CD4-positive, alpha-beta T cell treated with Interleukin-21 for 1 hour (primary cell): ENCODE measurements at regions not wholly inside any gene's neighbourhood (a gene's known extent, or its start where the extent isn't known, plus 50 kb on each side); places are given as distances from the start of the nearest gene placed in this dataset.

ENCODE experiments used
- DNase-seq: peaks from one replicate; pipeline ENCODE4 v3.0.0-alpha.2; 2020

GRCh38 chr4:180564026-180564425 lies 1679.2 kb upstream of the TENM3 start:
- DNase-seq, result no peak

DNA sequence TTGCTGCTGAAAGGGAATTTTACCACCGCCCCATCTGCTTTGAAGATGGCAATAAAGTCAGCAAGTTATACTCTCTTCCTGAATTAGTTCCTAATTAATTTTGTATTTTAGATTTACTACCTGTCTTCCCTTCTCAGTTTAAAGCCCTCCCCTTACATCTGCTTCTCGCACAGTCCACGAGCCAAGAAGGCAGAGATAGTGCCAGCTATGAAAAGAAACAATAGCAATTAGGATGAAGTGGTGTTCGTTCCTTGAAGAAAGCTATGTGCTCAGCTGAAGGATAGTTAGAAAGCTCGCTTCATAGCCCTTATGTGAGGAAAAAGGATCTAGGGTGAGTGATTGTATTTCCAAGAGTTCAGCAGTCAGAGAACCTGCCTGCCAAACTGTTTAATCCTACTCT lies 1678.8 kb upstream of the TENM3 start:
- no peak for DNase-seq

- no peak for DNase-seq
These were observed 1677.3 kb upstream of the TENM3 start for GRCh38 chr4:180565856-180566431.

DNA sequence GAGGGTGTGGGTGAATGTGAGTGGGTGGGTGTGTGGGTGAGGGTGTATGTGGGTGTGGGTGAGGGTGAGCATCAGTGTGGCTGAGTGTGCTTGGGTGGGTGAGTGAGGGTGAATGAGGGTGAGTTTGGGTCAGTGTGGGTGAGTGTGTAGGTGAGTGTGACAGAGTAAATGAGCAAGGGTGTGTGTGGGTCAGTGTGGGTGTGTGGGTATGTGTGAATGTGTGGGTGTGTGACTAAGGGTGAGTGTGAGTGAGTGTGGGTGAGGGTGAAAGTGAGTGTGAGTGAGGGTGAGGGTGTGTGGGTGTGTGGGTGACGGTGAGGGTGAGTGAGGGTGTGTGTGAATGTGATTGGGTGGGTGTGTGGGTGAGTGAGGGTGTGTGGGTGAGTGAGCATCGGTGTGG lies 1676.7 kb upstream of the TENM3 start:
- no peak for DNase-seq

DNA sequence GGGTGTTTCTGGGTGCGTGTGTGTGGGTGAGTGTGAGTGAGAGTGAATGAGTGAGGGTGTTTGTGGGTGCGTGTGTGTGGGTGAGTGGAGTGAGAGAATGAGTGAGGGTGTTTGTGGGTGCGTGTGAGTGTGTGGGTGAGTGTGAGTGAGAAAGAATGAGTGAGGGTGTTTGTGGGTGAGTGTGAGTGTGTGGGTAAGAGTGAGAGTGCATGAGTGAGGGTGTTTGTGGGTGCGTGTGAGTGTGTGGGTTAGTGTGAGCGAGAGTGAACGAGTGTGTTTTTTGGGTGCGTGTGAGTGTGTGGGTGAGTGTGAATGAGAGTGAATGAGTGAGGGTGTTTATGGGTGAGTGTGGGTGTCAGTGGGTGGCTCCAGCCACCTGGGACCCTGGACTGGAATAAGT lies 1676.1 kb upstream of the TENM3 start:
- no peak for DNase-seq

- no peak for DNase-seq
These were observed 1671.6 kb upstream of the TENM3 start for GRCh38 chr4:180571516-180572055.

DNA sequence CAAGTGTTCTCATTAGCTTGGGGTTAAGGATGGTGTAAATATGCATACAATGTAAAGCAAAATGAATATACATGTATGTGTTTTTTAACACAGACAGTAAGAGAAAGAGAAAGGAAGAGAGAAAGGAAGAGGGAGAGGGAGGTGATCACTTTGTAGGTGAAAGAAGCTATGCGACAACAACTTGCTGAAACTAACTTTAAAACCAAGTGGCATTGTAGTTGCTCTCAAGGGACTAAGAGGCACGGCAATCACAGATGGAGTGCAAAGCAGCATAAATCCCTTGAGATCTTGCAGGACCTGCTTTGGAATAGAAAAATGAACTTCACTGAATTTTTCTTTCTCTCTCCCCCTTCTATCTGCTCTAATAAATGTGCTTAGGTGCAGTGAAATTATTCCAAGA lies 1665.0 kb upstream of the TENM3 start:
- no peak for DNase-seq

DNA sequence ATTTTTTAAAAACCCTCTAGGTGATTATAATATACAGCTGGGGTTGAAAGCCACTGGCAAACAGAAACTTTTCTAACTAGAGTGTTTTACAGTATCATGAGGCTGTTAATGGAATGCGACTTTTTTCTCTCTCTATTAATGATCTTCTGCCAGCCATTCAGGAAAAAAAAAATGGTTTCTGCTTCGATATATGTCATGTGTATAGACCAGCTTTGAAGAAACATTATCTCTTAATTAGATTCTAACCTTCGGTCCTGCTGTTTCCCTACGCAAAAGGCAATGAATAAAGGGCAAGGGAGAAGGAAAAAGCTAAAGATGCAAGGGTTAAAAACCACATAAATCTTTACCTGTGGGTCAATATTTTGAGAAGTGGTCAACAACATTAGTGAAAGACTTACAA lies 1662.1 kb upstream of the TENM3 start:
- no peak for DNase-seq

DNA sequence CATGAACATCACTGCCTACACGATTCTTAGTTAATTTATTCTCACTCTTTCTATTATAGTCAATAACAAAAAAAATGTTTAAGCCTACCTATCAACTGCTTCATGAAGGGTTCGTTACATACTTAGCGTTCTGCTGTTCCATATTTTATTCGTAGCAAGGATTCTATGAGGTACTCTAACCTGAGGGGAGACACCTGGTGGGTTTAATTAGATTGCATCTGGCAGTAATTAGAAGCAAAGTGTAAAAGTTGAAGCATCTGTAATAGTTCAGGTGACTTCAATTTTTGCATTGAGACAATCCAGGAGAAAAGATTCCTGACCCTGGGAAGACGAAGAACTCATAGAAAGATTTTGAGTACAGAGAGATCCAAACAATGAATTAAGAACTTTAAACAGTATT lies 1655.8 kb upstream of the TENM3 start:
- no peak for DNase-seq

GRCh38 chr4:180589575-180589974 lies 1653.6 kb upstream of the TENM3 start:
- no peak for DNase-seq

GRCh38 chr4:180596888-180597483 lies 1646.2 kb upstream of the TENM3 start:
- DNase-seq, result no peak

DNA sequence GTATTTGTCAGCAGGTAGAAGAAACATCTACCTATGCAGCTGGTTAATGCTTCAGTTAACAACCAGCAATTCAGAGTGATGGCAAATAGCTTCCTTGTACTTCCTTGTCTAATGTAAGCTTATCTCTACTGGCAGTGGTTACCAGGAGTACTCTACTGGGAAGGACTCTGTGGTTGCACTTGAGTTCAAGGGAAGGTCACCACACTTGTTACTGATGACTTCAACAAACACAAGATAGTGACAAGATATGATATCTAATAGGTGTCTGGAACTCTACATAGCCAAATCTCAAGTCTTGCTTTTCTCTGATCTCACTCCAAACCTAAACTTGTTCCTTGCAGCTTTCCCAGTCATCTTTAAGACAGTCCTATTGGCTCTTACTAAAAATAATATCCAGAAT lies 1644.9 kb upstream of the TENM3 start:
- DNase-seq, result no peak

- no peak for DNase-seq
These were observed 1639.4 kb upstream of the TENM3 start for GRCh38 chr4:180603791-180604190.

- DNase-seq, result no peak
These were observed 1632.9 kb upstream of the TENM3 start for GRCh38 chr4:180610324-180610723.

DNA sequence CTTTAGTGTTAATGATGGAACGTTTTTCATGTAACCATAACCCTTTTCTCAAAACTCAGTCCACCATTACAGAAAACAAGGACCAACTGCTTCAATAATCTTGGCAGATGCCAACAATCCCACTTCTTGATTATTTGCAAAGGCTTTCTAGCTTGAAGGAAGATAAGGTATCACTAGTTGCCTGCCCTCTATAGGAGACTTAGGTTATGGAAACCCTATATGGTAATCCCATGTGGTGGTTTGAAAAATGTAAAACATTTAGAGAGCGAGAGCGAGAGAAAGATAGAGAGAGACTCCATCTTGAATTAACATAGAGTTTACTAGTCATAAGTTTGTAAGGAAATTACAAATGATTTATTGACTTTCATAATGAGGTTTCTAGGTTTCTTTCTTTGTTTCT lies 1627.5 kb upstream of the TENM3 start:
- no peak for DNase-seq

DNA sequence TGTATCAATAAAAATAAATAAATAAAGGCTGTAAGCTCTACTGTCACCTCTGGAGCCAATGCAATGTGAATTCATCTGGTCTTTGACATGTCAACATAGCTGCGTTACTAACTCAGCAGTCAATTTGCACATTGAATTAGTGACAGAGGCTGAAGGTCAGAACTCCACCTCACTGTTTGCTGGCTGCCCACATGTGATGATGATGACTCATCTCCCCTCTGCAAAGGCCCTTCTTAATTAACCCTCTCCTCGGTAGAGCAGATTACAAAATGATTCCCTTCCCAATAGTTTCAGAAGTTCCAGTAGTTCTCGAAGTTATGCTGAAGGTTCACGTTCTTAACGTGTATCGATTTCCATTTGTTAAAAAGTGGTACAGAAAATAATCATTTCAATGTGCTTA lies 1626.0 kb upstream of the TENM3 start:
- DNase-seq, result no peak

- no peak for DNase-seq
These were observed 1624.8 kb upstream of the TENM3 start for GRCh38 chr4:180618396-180618795.

- no peak for DNase-seq
These were observed 1623.8 kb upstream of the TENM3 start for GRCh38 chr4:180619440-180619839.

DNA sequence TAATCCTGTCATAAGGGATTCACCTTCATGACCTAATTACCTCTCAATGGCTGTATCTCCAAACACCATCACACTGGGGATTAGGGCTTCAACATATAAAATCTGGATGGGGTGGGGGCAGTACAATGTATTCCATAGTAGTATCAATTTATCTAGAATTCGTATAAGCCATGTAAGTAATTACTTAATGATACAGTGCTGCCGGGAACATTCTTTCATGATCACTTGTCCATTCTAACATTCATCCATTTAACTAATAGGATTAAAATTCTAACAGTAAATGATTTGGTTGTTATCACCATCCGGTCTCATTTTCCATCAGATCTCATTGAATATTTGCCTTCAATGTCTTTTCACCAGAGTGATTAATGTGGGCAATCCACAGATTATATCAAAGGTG lies 1620.9 kb upstream of the TENM3 start:
- DNase-seq, result no peak

- no peak for DNase-seq
These were observed 1617.5 kb upstream of the TENM3 start for GRCh38 chr4:180625653-180626052.

- DNase-seq, result no peak
These were observed 1613.1 kb upstream of the TENM3 start for GRCh38 chr4:180630012-180630665.

GRCh38 chr4:180634306-180634705 lies 1608.9 kb upstream of the TENM3 start:
- DNase-seq, result no peak

DNA sequence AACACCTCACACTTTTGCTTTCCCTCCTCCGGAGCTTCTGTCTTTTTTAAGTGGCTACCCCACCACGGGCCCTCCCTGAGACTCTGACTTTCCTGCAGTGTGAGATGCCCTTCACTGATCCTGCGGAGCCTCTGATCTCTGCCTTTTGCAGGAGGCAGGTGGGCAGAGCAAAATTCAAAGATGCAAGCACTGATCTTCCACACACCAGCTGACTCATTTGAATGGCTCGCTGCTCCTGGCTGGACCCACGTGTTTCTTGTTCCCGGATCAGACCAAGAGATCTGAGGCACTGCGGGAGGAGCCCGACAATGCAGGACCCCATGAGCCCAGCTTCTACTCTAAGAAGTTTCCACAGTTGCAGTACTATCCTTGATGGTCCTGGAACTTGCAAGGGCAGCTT lies 1607.9 kb upstream of the TENM3 start:
- DNase-seq, result no peak

GRCh38 chr4:180636696-180637404 lies 1606.4 kb upstream of the TENM3 start:
- no peak for DNase-seq
